Pulmonary artery endothelial cell (primary cell): ENCODE measurements at regions not wholly inside any gene's neighbourhood (a gene's known extent, or its start where the extent isn't known, plus 50 kb on each side); places are given as distances from the start of the nearest gene placed in this dataset.

Experiments
- DNase-seq: peaks from one replicate; pipeline ENCODE4 v3.0.0-alpha.2; 2011; ENCODE audit warnings: low read depth, low spot score

DNA sequence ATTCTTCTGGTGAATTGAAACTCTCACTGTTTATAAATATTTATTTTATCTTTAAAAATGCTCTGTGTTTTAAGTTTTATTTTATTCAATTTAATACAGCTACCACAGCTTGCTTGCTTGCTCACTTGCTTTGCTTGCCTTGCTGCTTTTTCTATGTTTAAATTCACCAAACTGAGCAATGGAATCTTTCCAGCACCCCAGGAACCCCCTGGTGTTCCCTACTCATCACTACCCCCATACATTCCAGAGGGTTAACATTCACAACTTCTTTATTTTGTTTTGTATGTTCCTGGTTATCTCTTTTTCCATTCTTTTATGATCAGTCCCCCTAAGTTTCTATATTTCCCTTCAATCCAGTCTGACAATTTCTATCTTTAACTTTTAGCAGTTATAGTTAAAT, 166.5 kb upstream of the COL1A2 start:
- no peak for DNase-seq

DNA sequence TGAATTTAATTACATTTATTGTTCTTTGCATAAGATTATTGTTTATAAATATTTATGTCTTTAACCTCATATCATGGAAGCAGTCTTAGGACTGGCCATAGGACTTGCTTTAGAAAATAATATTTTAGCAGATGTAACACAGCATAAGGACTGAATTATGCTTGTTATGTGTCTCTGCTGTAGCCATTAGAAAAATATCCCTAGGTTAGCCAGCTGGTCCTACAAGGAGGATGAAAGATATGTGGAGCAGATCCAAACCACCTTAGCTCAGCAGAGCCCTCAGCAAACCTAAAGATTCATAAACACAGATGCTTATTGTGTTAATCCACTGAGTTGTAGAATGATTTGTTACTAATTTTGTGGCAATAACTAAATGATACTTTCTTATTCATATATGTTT, 166.0 kb upstream of the COL1A2 start:
- DNase-seq: no peak

DNA sequence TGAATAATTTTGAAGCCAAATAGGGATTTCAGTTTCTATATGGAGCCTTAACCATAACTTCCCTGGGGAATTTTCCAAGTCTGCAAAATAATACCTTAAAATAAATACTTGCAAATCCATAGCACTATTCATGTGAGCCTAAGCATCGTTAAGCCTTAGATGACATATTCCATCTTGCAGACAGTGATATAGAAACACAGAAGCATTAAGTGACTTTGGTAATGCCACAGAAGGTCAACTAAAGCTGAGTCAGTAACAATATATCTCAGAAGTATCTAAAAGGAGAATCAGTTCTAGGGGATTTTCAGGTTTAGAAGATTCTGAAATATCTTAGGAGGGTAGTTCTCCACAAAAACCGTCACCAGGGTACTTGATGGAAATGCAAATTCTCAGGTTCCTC, 163.4 kb upstream of the COL1A2 start:
- DNase-seq: no peak

DNA sequence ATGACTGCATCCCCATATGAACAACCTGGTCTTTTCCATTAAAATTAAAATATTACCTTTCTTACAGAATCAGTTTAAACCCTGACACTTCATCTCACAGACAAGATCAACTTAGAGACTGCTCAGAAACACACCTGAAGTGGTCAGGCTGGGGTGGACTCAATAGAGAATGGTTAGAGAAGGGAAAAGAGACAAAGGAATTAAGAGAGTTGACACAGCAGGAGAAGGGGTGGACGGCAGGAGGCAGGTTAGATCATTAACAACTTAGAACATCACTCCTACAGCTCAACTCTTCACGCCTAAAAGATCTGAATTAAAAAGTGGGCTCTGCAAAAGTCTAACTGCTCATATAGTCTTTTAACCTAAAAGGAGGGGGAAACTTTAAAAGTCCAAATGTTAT, 157.7 kb upstream of the COL1A2 start:
- no peak for DNase-seq

DNA sequence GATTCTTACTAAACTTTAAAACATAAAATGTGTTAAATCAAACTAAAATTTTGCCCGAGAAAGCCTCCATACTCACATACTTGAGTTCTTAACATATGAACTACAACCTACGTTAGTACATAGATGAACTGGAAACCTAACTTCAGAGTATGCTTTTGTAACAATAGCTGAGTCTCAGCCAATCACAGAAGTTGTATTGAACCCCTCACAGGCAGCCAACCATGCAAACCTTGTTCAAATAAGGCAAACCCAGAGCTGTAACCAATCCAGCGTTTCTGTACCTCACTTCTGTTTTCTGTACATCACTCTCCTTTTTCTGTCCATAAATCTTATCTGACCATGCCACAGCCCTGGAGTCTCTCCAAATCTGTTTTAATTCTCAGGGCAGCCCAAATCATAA, 157.3 kb upstream of the COL1A2 start:
- no peak for DNase-seq

DNA sequence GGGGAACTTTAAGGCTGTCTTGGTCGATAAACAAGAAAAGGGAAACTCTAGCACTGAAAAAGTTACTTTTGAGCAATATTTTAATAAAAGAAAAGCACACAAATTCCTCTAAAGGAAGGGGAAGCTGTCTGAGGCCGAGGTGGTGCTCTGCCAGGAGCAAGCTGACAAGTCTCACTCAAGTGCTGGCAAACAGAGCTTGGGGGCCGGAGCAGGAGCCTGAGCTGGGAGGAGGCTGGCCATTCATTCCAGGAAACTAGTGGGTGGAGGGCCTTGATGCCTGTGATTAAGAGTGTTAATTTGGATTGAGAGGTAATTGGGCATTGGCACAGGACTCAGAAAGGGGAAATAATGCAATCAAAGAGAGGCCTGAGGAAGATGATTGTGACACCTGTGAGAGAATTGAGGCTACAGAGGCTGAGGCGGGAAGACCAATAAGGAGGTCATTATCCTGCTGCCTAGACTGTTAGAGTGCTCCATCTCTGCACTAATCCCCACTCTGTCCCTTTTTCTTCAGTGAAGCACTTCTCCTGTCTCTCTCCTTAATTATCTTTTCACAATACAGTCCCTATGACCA, 154.9 kb upstream of the COL1A2 start:
- no peak for DNase-seq

DNA sequence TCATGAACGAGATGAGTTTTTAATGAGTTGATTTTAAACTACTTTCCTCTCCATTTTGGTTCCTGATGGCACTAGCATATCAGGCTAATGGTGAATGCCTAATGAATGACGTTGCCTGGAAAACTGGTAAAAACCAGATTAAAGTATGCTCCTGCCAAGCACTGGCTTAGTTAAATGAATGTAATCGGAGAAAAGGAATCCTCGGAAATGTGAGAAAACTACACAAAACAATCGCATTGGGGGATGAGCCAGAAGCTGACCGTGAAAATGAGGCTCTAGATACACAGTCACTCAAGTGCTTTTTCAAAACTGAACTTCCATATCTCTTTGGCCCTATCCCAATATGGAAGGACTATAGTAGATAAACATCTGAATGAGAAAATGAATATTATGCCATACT, 153.8 kb upstream of the COL1A2 start:
- DNase-seq: no peak

DNA sequence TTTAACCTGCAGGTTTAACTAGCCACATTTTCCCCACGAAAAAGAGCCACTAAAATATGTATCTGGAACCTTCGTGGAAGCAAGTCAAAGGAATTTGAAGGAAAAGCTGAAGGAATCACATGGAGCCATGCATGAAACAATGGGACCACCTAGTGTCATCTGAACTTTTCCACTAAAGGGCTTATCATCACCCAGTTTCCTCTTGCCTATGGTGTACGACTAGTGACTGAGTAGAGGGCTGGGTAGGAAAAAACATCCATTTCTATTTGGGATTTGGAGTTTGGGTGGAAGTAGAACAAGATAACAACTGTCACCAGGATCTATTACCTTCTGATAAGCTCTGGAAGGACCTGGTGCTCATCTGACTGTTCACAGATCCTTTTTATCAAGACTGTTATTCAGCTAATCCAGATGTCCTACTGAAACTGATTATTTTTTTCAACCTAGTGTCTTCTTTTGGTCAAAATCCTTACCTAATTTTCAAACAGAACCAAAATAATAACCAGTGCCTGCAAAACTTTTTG, 153.2 kb upstream of the COL1A2 start:
- no peak for DNase-seq

DNA sequence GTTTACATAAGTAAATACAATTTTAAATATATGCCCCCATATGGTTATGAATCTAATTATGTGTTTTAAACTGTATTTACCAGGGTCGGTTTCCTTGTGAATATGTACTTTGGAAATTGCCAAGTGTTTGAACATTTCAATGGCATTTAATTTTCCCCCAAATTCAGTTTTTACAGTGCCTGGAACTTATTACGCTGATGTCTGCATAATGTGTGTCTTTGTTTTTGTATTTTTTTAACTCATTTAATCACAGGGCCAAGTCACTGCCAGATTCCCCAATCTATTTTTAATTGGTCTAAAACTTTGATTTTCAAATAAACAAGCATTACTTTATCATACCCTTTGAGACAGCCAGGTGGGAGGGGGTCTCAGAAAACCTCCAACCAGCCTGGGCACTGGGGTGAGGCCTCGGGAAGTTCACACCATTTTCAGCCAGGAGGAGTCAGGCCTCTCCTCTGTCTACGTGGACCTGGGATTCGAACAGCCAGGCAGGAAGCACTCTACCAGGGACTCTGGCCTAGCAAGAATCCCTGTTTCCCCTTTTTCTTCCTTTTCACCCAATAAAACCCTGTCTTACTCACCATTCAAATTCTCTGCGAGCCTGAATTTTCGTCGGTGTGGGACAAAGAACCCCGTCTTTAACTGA, 151.5 kb upstream of the COL1A2 start:
- no peak for DNase-seq

DNA sequence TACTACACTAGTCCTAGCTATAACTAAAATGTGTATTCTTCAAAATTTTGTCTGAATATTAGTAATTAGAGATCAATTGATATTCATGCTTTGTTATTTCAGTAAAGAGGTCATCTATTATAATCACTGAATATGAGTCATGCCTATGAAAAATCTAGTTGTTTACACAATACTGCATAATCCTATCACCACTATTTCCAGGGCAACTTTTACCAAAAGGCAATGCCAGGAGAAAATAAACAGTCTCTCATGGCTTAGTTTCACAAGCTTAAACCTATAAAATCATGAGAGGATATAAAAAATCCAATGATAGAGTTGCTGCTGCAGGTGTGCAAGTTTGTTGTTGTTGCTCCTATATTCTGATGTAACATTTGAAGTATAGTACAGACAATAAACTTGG, 149.9 kb upstream of the COL1A2 start:
- no peak for DNase-seq

DNA sequence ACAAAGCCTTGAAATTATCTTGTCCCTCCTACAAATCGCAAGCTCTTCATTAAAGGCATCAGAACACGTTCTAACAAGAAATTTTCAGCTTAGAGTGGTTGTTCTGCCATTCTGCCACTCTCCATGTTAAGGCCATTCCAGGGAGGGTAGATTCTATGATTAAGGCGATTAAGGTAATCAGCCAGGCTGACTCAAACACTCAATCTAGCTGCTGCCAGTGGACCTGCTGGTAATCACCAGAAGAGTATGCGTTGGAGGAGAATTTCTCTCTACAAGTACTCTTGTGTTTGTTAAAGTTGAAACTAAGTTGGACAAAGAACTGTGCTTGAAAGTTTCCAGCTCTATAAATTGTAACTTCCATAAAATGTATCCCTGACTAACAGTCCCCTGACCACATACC, 149.2 kb upstream of the COL1A2 start:
- no peak for DNase-seq

DNA sequence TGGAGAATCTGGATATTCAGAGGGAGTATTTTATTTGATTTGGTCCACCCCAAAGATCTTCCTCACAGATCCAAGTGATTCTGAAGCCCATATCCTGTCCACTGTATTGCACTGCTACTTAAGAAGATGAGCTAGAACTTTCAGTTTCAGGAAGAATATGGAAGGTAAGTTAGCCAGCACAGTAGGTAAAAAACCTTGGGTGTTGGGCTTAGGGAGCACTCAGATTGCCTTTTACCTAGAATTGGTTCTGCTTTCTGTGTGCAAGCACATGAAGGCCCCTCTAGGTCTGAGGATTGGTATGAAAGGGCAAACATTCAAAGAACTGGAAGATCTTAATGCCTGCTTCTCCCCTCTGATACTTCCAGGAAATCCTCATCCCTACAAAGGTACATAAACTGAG, 146.7 kb upstream of the COL1A2 start:
- no peak for DNase-seq

DNA sequence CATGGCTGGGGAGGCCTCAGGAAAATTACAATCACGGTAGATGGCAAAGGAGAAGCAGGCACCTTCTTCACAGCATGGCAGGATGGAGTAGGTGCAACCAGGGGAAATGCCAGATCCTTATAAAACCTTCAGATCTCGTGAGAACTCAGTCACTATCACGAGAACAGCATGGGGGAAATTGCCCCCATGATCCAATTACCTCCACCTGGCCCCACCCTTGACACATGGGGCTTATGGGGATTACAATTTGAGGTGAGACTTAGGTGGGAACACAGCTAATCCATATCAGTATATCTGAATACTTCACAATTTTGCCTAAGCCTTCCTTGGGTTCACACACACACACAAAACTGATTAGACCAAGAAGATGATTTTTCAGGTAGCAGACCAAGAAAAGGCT, 145.1 kb upstream of the COL1A2 start:
- no peak for DNase-seq

DNA sequence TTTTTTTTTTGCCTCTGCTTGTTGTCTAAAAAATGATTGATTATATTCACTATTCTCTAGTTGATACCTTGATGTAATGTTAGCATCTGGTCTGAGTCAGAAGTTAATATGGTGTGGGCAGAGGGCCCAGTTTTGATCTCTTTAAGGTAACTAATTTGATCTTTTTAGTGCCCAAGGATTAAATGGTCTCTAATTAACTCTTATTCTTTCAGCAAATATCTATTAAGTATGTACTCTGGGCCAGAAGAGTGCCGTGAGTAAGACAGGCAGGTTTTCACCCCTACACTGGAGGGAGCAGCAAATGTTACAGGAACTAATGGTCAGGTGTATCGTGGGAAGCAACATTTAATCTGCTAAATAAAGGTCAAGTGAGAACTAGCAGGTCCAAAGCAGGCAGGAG, 144.6 kb upstream of the COL1A2 start:
- no peak for DNase-seq

DNA sequence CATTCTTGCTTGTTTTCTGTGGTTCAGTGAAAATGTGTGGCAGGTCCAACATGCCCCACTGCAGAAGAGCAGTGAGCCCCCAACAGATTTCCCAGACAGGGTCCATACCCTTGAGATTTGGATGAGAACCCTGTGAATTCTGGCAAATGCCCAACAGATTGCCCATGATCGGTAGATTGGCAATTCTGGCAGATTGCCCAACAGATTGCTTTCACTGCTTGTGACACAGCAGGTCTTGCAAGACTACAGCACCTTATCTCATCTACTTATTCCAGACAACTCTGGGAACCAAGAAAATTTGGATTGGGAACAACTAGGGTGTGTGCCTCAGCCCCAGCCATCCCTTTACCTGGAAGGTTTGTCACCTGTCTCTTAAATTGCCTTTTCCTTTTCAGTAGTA, 143.7 kb upstream of the COL1A2 start:
- no peak for DNase-seq

DNA sequence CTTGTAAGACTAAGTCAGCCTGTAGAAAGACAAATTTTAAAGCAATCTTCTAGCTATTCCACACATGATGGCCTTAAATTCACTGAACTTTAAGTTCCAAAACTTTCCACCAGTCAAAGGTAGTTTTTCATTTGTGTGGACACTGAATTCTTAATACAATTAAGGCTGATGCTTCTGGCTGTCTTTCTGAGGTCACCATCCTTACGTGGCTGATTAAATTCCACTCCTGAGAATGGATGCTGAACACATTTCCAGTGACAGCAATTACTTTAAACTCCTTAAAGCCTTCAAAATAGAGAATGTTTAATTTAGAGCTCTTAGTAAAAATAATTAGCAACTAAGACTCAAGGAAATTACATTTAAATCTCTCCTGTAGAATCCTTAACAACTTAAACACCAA, 142.6 kb upstream of the COL1A2 start:
- DNase-seq: no peak

DNA sequence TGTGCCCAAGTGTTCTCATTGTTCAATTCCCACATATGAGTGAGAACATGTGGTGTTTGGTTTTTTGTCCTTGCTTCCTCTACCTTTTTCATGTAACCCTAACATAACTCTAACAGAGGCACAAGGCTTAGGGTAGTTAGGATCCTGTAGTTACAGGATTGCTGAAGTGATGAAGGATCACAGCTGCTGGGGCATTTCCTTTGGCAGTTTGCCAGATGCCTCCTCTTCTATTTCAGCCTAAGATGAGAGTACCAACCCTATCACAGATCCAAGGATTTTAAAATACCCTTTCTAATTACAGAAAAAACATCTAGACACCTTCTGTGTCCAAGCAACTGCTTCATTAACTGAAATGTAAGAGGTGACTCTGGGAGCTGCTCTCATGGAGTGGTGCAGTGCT, 141.7 kb upstream of the COL1A2 start:
- no peak for DNase-seq

DNA sequence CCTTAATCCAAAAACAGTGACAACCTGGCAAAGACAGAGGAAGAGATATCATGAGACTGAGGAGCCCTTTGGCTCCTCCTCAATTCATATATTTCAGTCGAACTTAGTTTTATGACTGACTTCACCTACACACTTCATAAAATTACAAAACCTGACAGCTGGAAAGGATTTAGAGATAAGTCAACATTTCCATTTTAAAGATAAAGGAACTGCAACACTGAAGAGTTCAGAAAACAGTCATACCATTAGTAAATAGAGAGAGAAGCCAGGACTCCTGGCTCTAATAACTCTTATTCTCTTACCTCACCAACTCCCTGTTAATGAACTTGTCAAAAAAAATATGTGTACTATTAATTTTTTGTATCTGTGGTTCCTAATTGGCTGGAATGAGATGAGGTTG, 141.0 kb upstream of the COL1A2 start:
- no peak for DNase-seq

DNA sequence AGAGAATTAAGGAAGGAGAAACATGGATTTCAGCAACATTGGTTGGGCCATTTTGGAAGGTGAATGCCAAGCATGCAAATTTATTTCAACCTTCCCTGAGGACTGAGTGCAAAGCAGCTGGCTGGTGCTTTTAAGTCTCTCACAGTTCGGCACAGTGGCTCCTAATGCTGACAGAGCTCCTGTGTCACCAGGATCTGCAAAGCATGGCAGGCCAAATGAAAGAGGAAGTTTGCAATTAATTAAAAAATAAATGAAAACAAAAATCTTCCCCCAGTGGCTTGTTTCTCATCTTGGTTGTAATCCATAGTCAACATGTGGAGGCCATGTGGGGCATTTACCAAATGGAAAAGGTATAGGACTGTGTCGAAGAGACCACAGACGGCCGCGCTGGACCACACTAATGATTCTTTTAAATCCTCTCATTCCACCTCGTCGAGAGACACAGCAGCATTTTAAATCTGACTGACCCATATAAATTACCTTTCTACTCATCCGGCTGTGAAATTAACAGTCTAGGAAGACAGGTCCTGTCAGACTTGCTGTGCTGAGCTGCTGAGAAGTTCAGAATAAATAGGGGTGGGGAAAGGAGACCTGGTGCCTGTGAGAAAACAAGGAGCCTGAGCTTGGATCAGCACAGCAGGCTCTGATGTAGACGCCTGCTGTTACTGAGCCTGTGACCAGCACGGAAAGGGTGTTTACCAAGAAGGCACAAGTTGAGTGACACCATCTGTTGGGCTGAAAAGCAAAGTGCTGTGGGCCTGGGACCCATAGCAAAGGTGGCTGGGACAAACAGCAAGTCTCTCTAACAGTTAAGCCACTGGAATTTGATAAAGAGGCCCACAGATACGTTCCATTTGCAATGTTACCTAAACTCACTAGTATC, 136.0 kb upstream of the COL1A2 start:
- no peak for DNase-seq

DNA sequence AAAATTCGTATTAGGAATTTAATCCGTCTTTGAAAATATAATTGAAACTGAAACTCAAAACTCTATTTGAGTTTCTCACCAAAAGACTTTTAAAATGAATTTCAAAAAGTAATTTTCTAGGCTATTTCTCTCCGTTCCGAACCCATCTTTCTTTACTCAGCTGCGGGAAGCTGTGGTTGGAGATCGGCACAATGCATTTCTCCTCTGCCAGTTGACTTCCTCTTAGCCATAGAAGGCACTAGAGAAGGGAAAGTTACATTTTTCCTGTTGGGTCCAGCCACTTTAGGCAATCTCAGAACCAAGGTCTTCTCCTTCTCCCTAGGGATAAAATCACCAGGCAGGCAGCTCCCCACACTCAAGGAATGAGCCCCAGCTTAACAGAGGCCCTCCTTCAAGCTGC, 133.6 kb upstream of the COL1A2 start:
- no peak for DNase-seq

DNA sequence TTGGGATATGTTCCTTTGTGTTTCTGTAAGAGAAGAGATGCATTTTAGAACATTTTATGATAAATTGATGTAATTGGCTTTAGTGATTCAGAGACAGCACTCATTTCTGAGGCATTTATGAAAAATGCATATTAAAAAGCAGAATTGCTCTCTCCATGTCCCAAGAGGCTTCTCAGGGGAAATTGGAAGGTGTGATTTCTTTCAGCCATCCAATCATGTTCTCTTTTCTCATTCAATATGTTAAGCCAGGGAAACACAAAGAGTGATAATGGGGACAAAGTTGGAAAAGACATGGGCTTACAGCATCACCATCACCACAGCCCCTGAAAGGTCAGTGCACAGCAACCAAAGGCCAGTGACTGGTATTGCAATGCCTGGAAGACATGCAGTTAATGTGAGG, 129.9 kb upstream of the COL1A2 start:
- DNase-seq: no peak

DNA sequence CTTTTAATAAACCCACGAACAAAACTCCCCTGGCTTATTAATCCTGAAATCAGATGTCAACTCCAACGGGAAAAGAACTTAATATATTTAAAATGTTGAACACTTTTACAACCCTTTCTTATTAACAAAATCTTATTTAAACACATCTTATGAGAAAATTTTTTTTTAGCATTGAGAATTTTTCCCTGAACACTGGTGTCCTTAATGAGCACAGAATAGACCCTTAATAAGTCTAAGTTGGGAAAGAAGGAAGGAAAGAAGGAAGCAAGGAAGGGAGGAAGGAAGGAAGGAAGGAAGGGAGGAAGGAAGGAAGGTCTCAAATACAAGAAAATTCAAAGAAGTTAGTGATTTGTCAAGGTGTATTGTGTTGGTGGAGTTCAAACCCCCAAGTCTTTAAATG, 129.2 kb upstream of the COL1A2 start:
- no peak for DNase-seq

DNA sequence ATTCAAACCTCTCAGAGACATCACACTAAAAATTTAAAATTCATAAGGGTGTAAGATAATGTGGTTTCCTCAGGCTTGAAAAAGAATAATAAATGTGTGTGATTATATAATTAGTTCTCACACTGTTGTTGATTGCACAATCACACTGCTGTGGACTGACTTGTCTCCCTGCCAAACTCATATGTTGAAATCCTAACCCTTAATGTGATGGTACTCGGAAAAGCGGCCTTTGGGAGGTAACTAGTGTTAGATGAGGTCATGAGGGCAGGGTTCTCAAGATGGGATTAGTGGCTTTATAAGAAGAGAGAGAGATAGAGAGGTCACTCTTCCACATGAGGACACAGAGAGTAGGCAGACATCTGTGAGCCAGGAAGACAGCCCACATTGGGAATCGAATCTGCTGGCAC, 128.5 kb upstream of the COL1A2 start:
- no peak for DNase-seq
